ENCODE measurements at regions not wholly inside any gene's neighbourhood (a gene's known extent, or its start where the extent isn't known, plus 50 kb on each side); places are given as distances from the start of the nearest gene placed in this dataset.

- Histone ChIP-seq H3F3A (ENCODE audit: insufficient read depth, low read length) (no peaks in the 10 kb centered on the region), H3K4me1 (ENCODE audit: insufficient read depth, low read length, severe bottlenecking) (no peaks in the 10 kb centered on the region), H3K9me3 (ENCODE audit: low read length) (no peaks in the 10 kb centered on the region), H3K27me3 (ENCODE audit: insufficient read depth, low read length) (no peaks in the 10 kb centered on the region), H4K20me1 (ENCODE audit: insufficient read depth, low read length) (no peaks in the 10 kb centered on the region), H3K27ac (ENCODE audit: low read depth, low read length, poor library complexity, severe bottlenecking) (no peak overlapping the region), H3K9ac (ENCODE audit: low read length) (no peak overlapping the region), H3K9me2 (ENCODE audit: low read depth, low read length) (no peaks in the 10 kb centered on the region), H3K4me2 (ENCODE audit: low read length) (no peak overlapping the region), H2AFZ (ENCODE audit: low read length) (no peak overlapping the region), H3K79me2 (ENCODE audit: insufficient read depth, low read length) (no peaks in the 10 kb centered on the region), H3K4me3 (ENCODE audit: low read depth, low read length, poor library complexity, severe bottlenecking) (no peak overlapping the region), H3K36me3 (ENCODE audit: insufficient read depth, low read length) (no peaks in the 10 kb centered on the region)
- no peak for TF ChIP-seq EZH2 (IDR thresholded peaks at IDR 0.05; ENCODE audit: borderline replicate concordance, low read length)
- TF ChIP-seq CTCF (IDR thresholded peaks at IDR 0.05; ENCODE audit: low read length), result no peak
Measured at GRCh38 chr5:8924054-8924793, 621.7 kb downstream of the SEMA5A start.

- Histone ChIP-seq H3K36me3 (ENCODE audit: insufficient read depth, low read length) (no peaks in the 10 kb centered on the region), H2AFZ (ENCODE audit: low read length) (no peak overlapping the region), H3K27ac (ENCODE audit: low read depth, low read length, poor library complexity, severe bottlenecking) (no peak overlapping the region), H3K27me3 (ENCODE audit: insufficient read depth, low read length) (no peaks in the 10 kb centered on the region), H3K4me2 (ENCODE audit: low read length) (no peak overlapping the region), H3K4me1 (ENCODE audit: insufficient read depth, low read length, severe bottlenecking) (no peaks in the 10 kb centered on the region), H3K4me3 (ENCODE audit: low read depth, low read length, poor library complexity, severe bottlenecking) (no peak overlapping the region), H3K9ac (ENCODE audit: low read length) (no peak overlapping the region), H3F3A (ENCODE audit: insufficient read depth, low read length) (no peaks in the 10 kb centered on the region), H3K9me2 (ENCODE audit: low read depth, low read length) (no peaks in the 10 kb centered on the region), H3K79me2 (ENCODE audit: insufficient read depth, low read length) (no peaks in the 10 kb centered on the region), H4K20me1 (ENCODE audit: insufficient read depth, low read length) (no peaks in the 10 kb centered on the region), H3K9me3 (ENCODE audit: low read length) (no peaks in the 10 kb centered on the region)
- TF ChIP-seq CTCF (IDR thresholded peaks at IDR 0.05; ENCODE audit: low read length) (no peak), EZH2 (IDR thresholded peaks at IDR 0.05; ENCODE audit: borderline replicate concordance, low read length) (no peak)
Measured at GRCh38 chr5:8930021-8930420, 615.9 kb downstream of the SEMA5A start.

- no peaks in the 10 kb centered on the region for H3K4me1 ChIP-seq (ENCODE audit: insufficient read depth, low read length, severe bottlenecking)
- H3K4me3 ChIP-seq (ENCODE audit: low read depth, low read length, poor library complexity, severe bottlenecking), result no peak overlapping the region
- no peaks in the 10 kb centered on the region for H3K9me2 ChIP-seq (ENCODE audit: low read depth, low read length)
- H3K36me3 ChIP-seq (ENCODE audit: insufficient read depth, low read length), result no peaks in the 10 kb centered on the region
- H3K27me3 ChIP-seq (ENCODE audit: insufficient read depth, low read length), result no peaks in the 10 kb centered on the region
- H3K4me2 ChIP-seq (ENCODE audit: low read length), result no peak overlapping the region
- no peak overlapping the region for H3K27ac ChIP-seq (ENCODE audit: low read depth, low read length, poor library complexity, severe bottlenecking)
- no peak overlapping the region for H2AFZ ChIP-seq (ENCODE audit: low read length)
- no peaks in the 10 kb centered on the region for H4K20me1 ChIP-seq (ENCODE audit: insufficient read depth, low read length)
- H3K9me3 ChIP-seq (ENCODE audit: low read length), result no peaks in the 10 kb centered on the region
- no peaks in the 10 kb centered on the region for H3F3A ChIP-seq (ENCODE audit: insufficient read depth, low read length)
- TF ChIP-seq CTCF (IDR thresholded peaks at IDR 0.05; ENCODE audit: low read length) (no peak), EZH2 (IDR thresholded peaks at IDR 0.05; ENCODE audit: borderline replicate concordance, low read length) (no peak)
- no peak overlapping the region for H3K9ac ChIP-seq (ENCODE audit: low read length)
- no peaks in the 10 kb centered on the region for H3K79me2 ChIP-seq (ENCODE audit: insufficient read depth, low read length)
Measured at GRCh38 chr5:8934455-8934854, 611.4 kb downstream of the SEMA5A start.

Data from OCI-LY1 (cell line).